Ovary (tissue), 7 donors: ENCODE measurements at regions not wholly inside any gene's neighbourhood (a gene's known extent, or its start where the extent isn't known, plus 50 kb on each side); places are given as distances from the start of the nearest gene placed in this dataset.
"Not testable (repeated sequence)": the region's sequence is repeated elsewhere in the genome, so short reads cannot be mapped to it uniquely, and the experiment has no call there.

ENCODE experiments used
- DNase-seq, 5 donors: peaks; one replicate each; pipeline ENCODE4 v3.0.0-alpha.2; 2019 to 2020
- H3K27ac ChIP-seq, 2 donors: fragments of 200-600 bp; one replicate each; pipeline versions ENCODE4 v1.5.1 to v1.8.0; 2019 to 2022
- H3K27me3 ChIP-seq: fragments of 200-600 bp; one replicate; pipeline ENCODE4 v1.8.0; 2022
- H3K36me3 ChIP-seq: fragments of 200-600 bp; sonication (generic); one replicate; pipeline ENCODE4 v1.5.1; 2019
- H3K4me1 ChIP-seq: one replicate; pipeline ENCODE4 v1.8.1; 2013; ENCODE audit warnings: mild to moderate bottlenecking, moderate library complexity; ENCODE audit not compliant: insufficient read depth
- H3K4me3 ChIP-seq: fragments of 200-600 bp; sonication (generic); one replicate; pipeline ENCODE4 v1.5.1; 2017
- H3K9me3 ChIP-seq, 2 donors: fragments of 200-600 bp in 1 of 2; sonication (generic) in 1 of 2; one replicate each; pipeline versions ENCODE4 v1.5.1 to v1.8.1; 2013 to 2019; ENCODE audit warnings: mild to moderate bottlenecking in 1 of 2, moderate library complexity in 1 of 2
- CTCF ChIP-seq, 3 donors: fragments of 450-650 bp in 2 of 3; fragments of 200-600 bp in 1 of 3; IDR thresholded peaks; one replicate each; pipeline versions ENCODE4 v1.5.1 to v1.8.0; 2016 to 2022; ENCODE audit warnings: antibody characterized with exemption in 3 of 3, mild to moderate bottlenecking in 1 of 3
- EP300 ChIP-seq: sonication (generic); formaldehyde crosslinking; IDR thresholded peaks from one replicate; pipeline ENCODE4 v1.6.1; 2017; ENCODE audit warnings: antibody characterized with exemption
- POLR2A ChIP-seq: fragments of 450-650 bp; IDR thresholded peaks from one replicate; pipeline ENCODE4 v1.6.1; 2017; ENCODE audit warnings: antibody characterized with exemption, mild to moderate bottlenecking, moderate library complexity
- WGBS, 3 donors: extraction: QIAGEN DNeasy Blood & Tissue Kit in 1 of 3; methylation state at CpG; one replicate each; pipeline versions ENCODE4 v1.1.5 to v1.1.7; 2013 to 2017; 5-methylcytosine and 5-hydroxymethylcytosine counted together
- intact Hi-C, 4 donors: fragments of 100-400 bp; cut with DNase I; formaldehyde crosslinking; loops; one replicate each; pipeline versions ENCODE4 v1.11.0 to v1.15.1; 2022 to 2023
- donor health status: DM: no; HTN: no; CAD: no; lungs with moderate emphysema.
- donor health status: DM: no; HTN: no; CAD: no.
- donor health status: Bipolar disorder and iron deficiency.
- donor health status: DM: no; HTN: no; CAD: no.
- donor health status: DM: yes; HTN: yes; CAD: no.

- H3K4me1 ChIP-seq, DNase-seq: not testable (repeated sequence)
Observed at GRCh38 chr4:118539412-118540077, 145.6 kb upstream of the METTL14 start.

GRCh38 chr4:118556576-118556975 is 128.6 kb upstream of the METTL14 start:
- DNase-seq, intact Hi-C loops, H3K27ac ChIP-seq, H3K36me3 ChIP-seq, H3K4me1 ChIP-seq, H3K27me3 ChIP-seq, H3K4me3 ChIP-seq, H3K9me3 ChIP-seq: not testable (repeated sequence)
- 83 to 87% (median 84%) methylated on average over 7 of the region's 7 CpGs for WGBS, 3 donors

More at GRCh38 chr4:118539412-118540077, 145.6 kb upstream of the METTL14 start:
- H3K36me3 ChIP-seq, intact Hi-C loops, H3K9me3 ChIP-seq, H3K4me3 ChIP-seq, H3K27ac ChIP-seq, H3K27me3 ChIP-seq: not testable (repeated sequence)
- TF ChIP-seq CTCF (IDR thresholded peaks at IDR 0.05), result peak in 1 of 3 donors; percentile 29
- 6 to 30% (median 8%) methylated on average over 2 of the region's 2 CpGs for WGBS, 3 donors

GRCh38 chr4:118557298-118557851 is 127.8 kb upstream of the METTL14 start:
- TF ChIP-seq CTCF (IDR thresholded peaks at IDR 0.05), result no peak
- TF ChIP-seq POLR2A, result no peak
- no peak for TF ChIP-seq EP300
- Histone ChIP-seq H3K27me3 (no peaks in the 10 kb centered on the region), H3K4me3 (no peak overlapping the region), H3K36me3 (no peaks in the 10 kb centered on the region), H3K4me1 (no peaks in the 10 kb centered on the region), H3K9me3 (no peaks in the 10 kb centered on the region), H3K27ac (no peak overlapping the region)
- intact Hi-C loops, result no loop called here
- WGBS, 3 donors, result 24 to 44% (median 28%) methylated on average over 8 of the region's 8 CpGs
- DNase-seq, result no peak

GRCh38 chr4:118558188-118558587 is 127.0 kb upstream of the METTL14 start:
- DNase-seq, intact Hi-C loops, H3K9me3 ChIP-seq, H3K36me3 ChIP-seq, H3K4me1 ChIP-seq, H3K27ac ChIP-seq, H3K27me3 ChIP-seq, H3K4me3 ChIP-seq: not testable (repeated sequence)
- 75 to 84% (median 79%) methylated on average over 5 to 7 of the region's 7 CpGs for WGBS, 3 donors

- H3K4me1 ChIP-seq, H3K27ac ChIP-seq, DNase-seq, H3K27me3 ChIP-seq, intact Hi-C loops, H3K9me3 ChIP-seq, H3K4me3 ChIP-seq, H3K36me3 ChIP-seq: not testable (repeated sequence)
Observed at GRCh38 chr4:118561559-118561958, 123.6 kb upstream of the METTL14 start.

GRCh38 chr4:118566003-118566513 is 119.1 kb upstream of the METTL14 start:
- H3K27ac ChIP-seq, H3K27me3 ChIP-seq, intact Hi-C loops, H3K9me3 ChIP-seq, H3K36me3 ChIP-seq, H3K4me3 ChIP-seq, DNase-seq, H3K4me1 ChIP-seq: not testable (repeated sequence)
- 4 to 15% (median 11%) methylated on average over 9 of the region's 9 CpGs for whole genome bisulfite sequencing, 3 donors

GRCh38 chr4:118572991-118573390 is 112.2 kb upstream of the METTL14 start:
- H3K36me3 ChIP-seq, H3K27ac ChIP-seq, intact Hi-C loops, H3K9me3 ChIP-seq, H3K4me3 ChIP-seq, DNase-seq, H3K4me1 ChIP-seq, H3K27me3 ChIP-seq: not testable (repeated sequence)
- 86 to 90% (median 86%) methylated on average over 10 of the region's 10 CpGs for WGBS, 3 donors

- DNase-seq, H3K27ac ChIP-seq, H3K4me1 ChIP-seq, intact Hi-C loops, H3K4me3 ChIP-seq, H3K36me3 ChIP-seq, H3K27me3 ChIP-seq, H3K9me3 ChIP-seq: not testable (repeated sequence)
- WGBS, 3 donors, result 42 to 50% (median 45%) methylated on average over 3 of the region's 3 CpGs
Observed at GRCh38 chr4:118574251-118574913, 110.8 kb upstream of the METTL14 start.

GRCh38 chr4:118575057-118575456 is 110.1 kb upstream of the METTL14 start:
- H3K4me1 ChIP-seq, H3K27me3 ChIP-seq, H3K27ac ChIP-seq, intact Hi-C loops, H3K9me3 ChIP-seq, H3K36me3 ChIP-seq, H3K4me3 ChIP-seq, DNase-seq: not testable (repeated sequence)
- WGBS, 3 donors, result 72 to 83% (median 77%) methylated on average over 1 of the region's 1 CpG
